Stimulated activated CD8-positive, alpha-beta memory T cell treated with anti-CD3 and anti-CD28 coated beads, Interleukin-15, amount 100 ng/mL, for 4 hours (primary cell): ENCODE measurements at regions not wholly inside any gene's neighbourhood (a gene's known extent, or its start where the extent isn't known, plus 50 kb on each side); places are given as distances from the start of the nearest gene placed in this dataset.
"Not testable (repeated sequence)": the region's sequence is repeated elsewhere in the genome, so short reads cannot be mapped to it uniquely, and the experiment has no call there.

Experiments
- DNase-seq, 2 donors: peaks; one replicate each; pipeline ENCODE4 v3.0.0-alpha.2; 2020; ENCODE audit warnings: low read depth in 2 of 2

GRCh38 chr1:193451606-193452005, 265.2 kb upstream of the B3GALT2 start:
- DNase-seq = no peak

- DNase-seq = no peak
These were observed 264.6 kb upstream of the B3GALT2 start for GRCh38 chr1:193451001-193451400.

GRCh38 chr1:193448682-193449461, 262.5 kb upstream of the B3GALT2 start:
- DNase-seq = no peak

GRCh38 chr1:193443886-193444285, 257.5 kb upstream of the B3GALT2 start:
- DNase-seq = no peak

GRCh38 chr1:193438771-193439170, 252.4 kb upstream of the B3GALT2 start:
- no peak for DNase-seq

GRCh38 chr1:193438312-193438711, 251.9 kb upstream of the B3GALT2 start:
- no peak for DNase-seq

GRCh38 chr1:193437785-193438184, 251.4 kb upstream of the B3GALT2 start:
- DNase-seq = no peak

- DNase-seq = not testable (repeated sequence)
These were observed 250.9 kb upstream of the B3GALT2 start for GRCh38 chr1:193437333-193437732.

GRCh38 chr1:193435781-193436180, 249.4 kb upstream of the B3GALT2 start:
- DNase-seq = no peak

- DNase-seq = no peak
These were observed 247.9 kb upstream of the B3GALT2 start for GRCh38 chr1:193434319-193434718.

GRCh38 chr1:193433599-193433998, 247.2 kb upstream of the B3GALT2 start:
- DNase-seq = no peak

GRCh38 chr1:193432979-193433587, 246.7 kb upstream of the B3GALT2 start:
- no peak for DNase-seq

- no peak for DNase-seq
These were observed 245.0 kb upstream of the B3GALT2 start for GRCh38 chr1:193431265-193431977.

- DNase-seq = no peak
These were observed 241.1 kb upstream of the B3GALT2 start for GRCh38 chr1:193427524-193427923.

GRCh38 chr1:193426061-193426460, 239.6 kb upstream of the B3GALT2 start:
- no peak for DNase-seq

- no peak for DNase-seq
These were observed 235.1 kb upstream of the B3GALT2 start for GRCh38 chr1:193421487-193421886.

GRCh38 chr1:193419295-193419694, 232.9 kb upstream of the B3GALT2 start:
- no peak for DNase-seq

GRCh38 chr1:193418745-193419058, 232.3 kb upstream of the B3GALT2 start:
- no peak for DNase-seq

GRCh38 chr1:193417945-193418744, 231.7 kb upstream of the B3GALT2 start:
- no peak for DNase-seq

- DNase-seq = no peak
These were observed 231.0 kb upstream of the B3GALT2 start for GRCh38 chr1:193417403-193417802.

GRCh38 chr1:193416226-193417024, 230.0 kb upstream of the B3GALT2 start:
- no peak for DNase-seq
